Stimulated activated CD4-positive, alpha-beta T cell treated with anti-CD3 and anti-CD28 coated beads, Interleukin-12 subunit alpha, Interleukin-12 subunit beta, amount 100 ng/mL, for 24 hours (primary cell): ENCODE measurements at regions not wholly inside any gene's neighbourhood (a gene's known extent, or its start where the extent isn't known, plus 50 kb on each side); places are given as distances from the start of the nearest gene placed in this dataset.

Experiments used
- DNase-seq, 2 experiments: peaks; one replicate each; pipeline ENCODE4 v3.0.0-alpha.2; 2020; ENCODE audit warnings: low read depth in 2 of 2

DNA sequence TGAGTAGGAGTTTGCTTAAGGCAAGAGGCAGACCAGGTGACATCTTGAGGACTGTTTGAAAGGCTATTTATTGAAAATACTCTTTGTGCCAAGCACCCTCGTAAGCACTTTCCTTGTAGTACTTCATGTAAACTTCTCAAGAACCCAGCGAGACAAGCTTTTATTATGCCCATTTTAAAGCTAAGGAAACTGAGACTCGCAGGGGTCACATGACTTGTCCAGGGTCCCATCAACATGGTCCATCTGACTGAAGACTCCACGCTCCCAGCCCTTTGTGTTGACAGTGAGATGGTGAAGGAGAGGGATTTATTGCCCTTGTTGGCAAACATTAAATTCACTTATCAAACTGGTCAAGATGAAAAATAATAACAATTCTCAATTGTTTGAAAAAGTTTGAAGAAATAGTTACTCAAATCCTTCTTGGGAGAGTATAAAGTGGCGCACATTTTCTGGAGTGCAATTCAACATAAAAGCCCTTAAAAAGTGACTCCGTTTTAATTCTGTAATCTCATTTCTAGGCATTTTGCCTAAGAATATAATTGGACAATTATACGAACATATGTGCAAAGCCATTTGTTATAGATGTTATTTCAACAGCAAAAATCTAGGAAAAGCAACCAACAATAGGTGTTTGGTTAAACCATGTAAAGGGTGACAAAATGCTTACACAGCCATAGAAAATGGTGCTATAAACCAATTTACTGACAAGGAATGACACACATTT lies 270.5 kb upstream of the NCKAP5 start:
- no peak for DNase-seq

DNA sequence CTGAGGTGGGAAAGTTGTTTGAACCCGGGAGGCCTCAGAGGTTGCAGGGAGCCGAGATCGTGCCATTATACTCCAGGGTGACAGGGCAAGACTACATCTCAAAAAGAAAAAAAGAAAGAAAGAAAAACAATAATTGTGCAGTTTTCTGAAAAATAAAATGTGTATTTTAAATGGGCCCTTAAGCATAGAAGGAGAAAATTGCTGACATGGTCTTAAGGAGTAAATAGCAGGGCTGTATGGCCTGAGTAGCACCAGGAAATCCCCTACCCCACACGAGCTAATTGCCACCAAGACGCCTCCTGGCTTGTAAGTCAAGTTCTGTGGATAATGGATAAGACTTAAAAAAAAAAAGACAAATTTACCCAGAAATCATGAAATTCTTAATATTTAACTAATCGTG lies 271.4 kb upstream of the NCKAP5 start:
- DNase-seq, result no peak

DNA sequence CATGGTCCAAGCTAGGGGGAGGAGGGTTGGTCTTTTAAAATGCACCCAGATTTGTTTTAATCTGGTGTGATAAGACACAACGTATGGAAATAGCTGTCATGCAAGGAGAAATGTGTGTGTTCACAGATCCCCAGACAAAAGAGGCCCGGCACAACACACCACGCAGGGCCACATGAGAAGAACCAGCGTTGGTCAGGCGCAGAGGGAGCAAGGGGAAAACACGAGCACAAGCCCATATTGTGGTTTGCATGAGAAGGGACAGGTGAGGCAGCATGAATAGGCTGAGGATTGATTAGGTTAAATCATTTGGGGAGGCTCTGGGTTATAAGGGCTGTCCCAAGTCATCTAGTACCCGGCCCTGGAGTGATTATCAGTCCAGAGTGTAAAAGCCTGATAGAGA lies 272.5 kb upstream of the NCKAP5 start:
- no peak for DNase-seq

DNA sequence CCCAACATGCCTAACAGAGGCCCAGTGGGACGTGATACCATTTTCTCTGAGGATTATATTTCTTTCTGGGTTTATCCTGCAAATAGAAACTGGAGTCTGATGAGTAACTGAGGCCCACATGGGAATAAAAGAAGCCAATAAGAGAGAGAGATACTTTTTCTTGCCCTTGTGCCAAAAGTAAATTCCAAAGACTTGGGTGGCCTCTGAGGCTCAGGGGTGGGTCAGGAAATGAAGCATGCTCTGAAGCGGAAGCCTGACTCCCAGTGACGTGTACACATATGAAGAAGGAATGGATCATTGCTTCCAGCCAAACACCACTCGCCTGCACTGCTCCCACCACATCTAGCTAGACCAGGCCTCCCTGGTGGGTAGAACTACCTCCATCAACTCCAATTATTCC lies 273.6 kb upstream of the NCKAP5 start:
- DNase-seq, result no peak

DNA sequence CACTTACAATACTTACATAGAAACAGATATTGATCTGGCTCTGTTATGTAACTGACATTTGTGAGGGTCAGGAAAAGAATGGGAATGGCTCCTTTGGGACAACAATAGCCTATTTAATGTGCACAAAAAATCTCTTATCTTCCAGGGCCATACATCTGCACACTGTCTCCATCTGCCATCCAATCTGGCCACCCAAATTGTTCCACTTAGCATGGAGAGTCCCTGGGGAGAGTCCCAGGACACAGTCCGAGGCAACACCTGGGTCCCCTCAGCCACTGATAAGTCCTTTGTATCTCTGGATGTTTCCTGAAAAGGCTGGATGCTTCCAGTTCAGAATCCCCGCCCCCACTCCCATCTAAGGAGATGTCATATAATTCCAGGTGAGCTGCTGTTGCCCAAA lies 274.2 kb upstream of the NCKAP5 start:
- DNase-seq, result no peak

DNA sequence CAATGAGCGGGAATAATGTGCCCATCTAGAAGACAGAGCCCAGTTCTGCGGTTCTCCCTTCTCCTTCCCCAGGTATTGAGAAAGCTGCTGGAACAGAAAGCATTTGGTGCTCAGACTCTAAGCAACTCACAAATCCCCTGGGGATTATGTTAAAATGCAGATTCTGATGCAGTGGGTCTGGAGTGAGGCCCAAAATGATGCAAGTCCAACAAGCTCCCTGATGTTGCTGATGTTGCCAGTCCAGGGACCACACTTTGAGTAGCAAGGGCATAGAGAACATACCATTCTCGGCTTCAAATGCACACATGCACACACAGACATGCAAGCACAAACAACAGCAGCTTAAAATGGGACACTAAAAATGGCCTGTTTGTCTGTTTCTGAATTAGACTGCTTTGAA lies 274.8 kb upstream of the NCKAP5 start:
- DNase-seq, result no peak

DNA sequence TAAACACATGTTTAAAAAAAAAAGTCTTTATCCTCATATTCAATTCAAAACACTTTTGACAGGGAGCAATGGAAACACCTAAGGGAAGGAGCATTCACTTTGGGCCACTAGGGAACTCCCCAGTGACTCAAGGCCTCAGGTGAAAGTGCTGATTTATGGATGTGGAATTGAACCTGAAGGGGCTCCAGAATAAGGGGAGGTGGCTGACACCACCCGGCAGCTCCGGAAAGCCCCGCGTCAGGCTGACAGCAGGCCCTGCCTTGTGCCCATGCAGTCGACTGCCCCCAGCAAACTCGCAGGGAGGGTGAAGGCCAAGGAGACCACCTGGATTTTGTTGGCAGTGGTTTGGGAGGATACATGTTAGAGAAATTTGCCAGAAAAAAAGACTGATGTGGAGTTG lies 275.3 kb upstream of the NCKAP5 start:
- no peak for DNase-seq

DNA sequence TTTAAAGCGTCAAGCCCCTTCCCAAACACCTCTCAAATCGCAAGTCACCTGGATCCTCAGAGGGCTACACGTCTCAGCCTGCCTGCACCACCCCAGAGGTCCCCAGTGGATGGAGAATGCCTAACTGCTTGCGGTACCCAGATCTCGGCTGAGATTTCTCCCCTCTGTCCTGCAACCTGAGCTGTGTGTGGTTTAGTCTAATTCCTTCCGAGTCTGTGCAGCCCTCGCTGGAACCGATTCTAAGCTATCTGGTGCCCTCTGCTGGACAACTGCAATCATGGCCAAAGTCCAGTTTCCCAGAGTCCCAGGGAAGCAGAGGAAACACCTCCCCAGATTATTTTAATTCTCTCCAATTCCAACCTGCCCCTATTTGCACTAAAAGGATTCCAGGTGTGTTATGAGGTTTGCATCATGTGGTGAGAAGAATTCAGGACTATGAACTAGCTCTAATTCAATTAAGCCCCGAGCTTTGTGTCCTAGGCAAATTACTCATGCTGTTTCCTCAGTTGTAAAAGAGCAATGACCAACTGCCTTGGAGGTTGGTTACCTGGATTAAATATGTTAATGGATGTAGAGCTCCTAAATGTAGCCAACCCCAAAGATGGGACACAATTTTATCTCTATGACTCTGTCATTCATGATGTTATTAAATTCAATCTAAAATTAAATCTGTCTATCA lies 276.1 kb upstream of the NCKAP5 start:
- DNase-seq, result peak; percentile 12 to 49

DNA sequence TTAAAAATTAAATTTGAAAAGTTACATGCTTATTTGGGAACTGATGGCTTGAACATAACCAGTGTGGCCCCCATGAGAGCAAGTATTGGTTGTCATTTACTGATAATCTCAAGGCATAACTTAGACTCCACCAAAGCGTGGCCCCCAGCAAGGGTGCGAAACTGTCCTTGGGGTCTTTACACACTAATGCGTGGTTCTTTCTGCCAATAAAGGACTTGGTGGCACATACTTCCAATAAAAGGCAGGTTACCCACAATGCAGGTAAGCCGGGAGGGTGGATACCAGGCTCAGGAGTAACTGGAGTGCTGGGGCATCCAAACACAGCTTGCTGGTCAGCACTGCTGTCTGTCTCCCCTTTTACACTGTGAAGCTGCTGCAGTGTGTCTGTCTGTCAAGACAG lies 278.2 kb upstream of the NCKAP5 start:
- no peak for DNase-seq

DNA sequence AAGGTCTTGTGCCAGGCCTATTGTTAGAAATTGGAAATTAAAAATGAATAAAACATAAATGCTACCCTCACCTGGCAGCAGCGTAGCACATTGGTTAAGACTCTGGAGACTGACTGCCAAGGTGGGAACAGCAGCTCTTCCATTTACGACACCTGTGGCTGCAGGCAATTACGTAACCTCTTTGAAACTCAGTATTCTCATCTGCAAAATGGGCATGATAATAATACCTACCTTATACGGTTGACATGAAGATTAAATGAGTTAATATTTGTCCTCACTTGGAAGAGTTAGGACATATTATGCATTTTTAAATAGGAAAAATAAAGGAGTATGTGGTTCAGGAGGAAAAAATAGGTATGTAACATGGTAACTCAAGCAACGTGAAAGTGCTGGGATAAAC lies 279.3 kb upstream of the NCKAP5 start:
- no peak for DNase-seq

DNA sequence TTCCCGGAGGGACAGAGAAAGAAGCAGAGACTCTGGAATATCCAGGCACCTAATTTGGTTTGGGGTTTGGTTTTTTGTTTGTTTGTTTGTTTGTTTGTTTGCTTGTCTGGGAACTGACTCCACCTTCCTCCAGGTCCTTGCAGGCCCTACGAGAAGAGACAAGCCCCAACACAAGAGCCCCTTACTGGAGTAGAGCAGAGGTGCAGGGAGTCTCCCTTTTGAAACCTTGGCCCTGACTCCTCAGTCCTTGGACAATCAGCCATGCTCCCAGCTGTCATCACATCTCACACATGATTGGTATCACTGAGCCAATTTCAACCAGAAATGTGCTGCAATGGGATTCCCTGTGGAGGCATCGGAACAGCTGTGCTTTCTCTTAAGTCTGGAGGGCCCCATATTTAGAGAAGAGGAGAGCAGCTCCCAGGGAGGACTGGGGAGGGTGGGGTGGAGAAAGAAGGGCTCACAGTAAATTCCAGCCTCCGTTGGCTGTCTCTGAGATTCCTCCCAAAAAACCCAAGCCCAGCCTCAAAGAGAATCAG lies 279.9 kb upstream of the NCKAP5 start:
- DNase-seq, result no peak

DNA sequence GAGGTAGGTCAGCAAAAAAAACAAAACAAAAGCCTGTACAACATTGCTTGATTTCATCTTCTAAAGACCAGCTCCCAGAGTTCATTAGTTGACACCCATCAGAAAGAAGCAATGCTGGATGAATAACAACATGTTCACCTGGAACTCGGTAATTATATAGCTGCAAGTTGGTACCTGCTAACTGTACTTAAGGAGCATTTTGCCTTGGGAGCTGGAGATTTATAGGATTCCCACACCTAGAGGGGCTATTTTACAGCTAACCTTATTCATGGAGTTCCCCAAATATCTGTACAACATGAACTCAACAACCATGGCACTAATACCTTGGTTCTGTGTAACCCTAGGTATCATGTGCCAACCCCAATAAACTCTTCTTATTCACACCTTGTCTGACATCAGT lies 281.1 kb upstream of the NCKAP5 start:
- no peak for DNase-seq

DNA sequence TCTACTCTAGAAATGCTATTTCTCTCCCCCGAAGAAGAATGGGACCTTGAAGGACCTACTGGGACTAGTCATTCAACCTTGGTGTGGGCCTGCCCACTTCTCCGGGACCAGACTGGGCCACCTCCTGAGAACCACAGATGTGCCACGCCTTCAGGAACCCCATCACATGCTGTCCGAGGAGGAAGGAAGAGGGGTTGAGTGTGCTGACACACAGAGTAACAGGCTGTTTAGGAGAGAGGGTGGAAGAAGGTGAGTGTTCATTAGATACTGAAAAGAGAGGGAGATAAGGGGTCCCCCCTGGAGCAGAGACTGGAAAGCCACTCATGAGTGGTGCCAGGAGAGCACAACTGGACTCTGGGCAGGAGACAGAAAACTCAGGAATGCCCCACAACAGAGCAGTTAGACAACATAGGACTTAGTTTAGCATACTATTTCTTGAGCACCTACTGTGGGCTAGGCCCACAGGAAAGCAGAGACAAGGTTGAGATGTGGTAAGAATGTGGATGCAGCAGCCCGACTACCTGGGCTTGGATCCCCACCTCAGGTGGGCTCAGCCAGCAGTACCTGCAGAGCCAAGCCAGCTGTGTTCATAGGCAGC lies 286.4 kb upstream of the NCKAP5 start:
- DNase-seq, result no peak

DNA sequence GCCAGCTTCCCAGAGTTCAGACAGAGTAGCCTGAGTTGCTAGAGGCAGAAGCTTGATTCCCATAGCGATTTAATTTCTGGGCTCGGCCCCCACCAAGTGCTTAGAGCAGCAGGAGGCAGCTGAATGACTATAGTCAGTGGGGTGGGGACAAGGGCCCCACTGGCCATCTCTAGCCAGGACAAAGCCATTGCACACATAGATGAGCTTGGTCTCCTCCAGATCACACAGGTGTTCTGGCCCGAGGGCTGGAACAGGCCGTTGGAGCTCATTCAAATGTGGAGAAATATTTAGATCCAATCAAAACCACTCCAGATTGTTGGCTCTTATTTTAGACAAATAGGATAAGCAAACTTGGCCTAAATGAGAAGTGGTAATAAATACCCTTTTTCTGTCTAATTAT lies 287.3 kb upstream of the NCKAP5 start:
- no peak for DNase-seq

DNA sequence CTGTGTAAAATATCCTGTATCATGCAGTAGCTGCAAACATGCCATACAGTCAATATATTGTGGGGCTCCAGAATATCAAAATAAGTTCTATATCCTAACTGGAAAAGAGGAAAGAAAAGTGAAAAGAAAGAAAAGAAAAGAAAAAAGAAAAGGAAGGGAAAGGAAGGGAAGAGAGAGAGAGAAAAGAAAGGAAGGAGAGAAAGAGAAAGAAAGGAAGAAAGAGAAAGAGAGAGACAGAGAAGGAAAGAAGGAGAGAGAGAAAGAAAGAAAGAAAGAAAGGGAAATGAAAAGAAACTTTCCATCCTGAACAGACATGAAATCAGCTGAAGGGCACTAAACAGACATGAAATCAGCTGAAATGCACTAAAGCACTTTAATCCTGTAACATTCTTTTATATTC lies 288.4 kb upstream of the NCKAP5 start:
- no peak for DNase-seq

DNA sequence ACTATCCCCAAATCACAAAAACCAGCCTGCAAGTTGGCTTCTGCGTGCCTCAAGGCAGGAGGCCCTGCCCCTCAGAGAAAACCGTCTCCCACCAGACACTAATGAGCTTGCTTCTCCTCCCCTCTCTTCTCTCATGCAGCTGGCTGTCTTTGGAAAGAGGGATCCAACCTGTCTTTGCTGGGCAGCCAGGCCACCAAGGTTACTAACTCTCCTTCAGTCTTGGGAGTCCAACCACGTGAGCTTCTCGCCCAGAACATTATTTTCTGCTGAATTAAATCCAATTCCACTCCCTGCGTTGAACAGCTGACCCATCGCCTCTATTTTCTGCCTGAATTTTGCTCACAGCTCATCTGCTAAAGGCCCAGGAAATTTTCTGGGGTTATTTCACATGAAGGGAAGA lies 291.3 kb upstream of the NCKAP5 start:
- DNase-seq, result no peak

DNA sequence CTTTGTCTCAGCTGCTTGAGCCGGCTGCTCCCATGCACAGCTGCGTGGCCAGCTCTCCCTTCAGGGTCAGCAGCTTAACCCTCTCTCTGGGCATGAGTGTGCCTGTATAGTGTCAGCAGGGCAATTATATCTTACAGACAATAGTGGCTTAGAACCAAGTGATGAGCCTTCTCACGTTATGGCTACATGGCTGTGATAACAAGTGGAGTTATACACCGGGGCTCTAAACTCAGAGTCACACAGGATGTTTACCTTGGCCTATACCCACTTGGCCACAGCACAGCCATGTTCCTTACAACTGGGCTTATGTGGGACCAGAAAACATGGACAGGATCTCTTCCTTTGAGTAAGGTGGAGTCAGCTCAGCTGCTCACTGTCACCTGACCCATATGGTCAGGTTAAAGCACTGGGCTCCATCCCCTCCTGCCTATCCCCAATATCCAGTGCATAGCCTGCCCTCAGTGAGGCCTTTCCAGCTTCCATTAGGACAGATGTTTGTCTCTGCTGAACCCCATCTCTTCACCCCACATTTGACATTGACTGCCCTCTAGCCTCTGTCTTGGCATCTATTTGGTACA lies 294.2 kb upstream of the NCKAP5 start:
- DNase-seq, result no peak

DNA sequence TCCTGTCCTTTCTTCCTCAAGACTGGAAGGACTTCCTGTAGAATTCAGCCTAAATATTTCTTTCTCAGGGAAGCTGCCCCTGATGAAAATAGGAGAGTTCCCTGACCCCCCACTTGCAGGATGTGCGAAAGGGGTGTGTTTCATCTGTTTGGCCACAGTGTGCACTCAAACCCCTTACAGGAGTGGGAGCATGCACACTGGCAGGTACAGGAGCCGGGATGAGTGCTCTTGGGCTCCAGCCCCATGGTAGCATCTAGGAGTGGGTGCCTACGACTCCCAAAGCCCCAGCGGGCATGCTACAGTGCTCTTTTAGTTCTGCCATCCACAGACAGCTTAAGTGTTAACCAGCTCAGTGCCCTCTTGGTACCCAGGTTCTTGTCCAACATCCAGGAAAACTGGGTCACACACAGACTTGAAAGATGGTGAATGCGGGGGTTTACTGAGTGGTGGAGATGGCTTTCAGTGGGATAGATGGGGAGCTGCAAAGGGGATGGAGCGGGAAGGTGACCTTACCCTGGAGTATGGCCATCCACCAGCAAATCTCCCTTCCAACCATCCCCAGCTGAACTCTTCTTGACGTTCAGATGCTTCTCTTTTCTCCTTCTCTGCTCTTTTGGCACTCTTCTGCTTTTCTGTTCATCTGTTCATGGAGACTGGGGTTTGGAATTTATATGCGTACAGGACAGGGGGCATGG lies 295.0 kb upstream of the NCKAP5 start:
- no peak for DNase-seq

DNA sequence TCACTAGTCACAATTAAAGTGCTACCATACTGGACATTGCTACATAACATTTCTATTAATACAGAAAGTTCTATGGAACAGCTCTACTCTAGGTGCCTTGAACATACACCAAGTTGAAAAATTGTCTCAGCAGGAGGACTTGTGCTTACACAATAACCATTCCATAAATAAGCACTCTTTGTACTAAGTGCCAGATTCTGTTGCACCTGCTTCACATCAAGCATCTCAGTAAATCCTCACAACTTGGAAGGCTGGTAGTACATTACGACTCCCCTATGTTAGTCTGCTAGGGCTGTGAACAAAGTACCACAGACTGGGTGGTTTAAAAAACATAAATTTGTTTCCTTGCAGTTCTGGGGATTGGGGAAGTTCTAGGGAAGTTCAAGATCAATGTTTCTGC lies 296.9 kb upstream of the NCKAP5 start:
- DNase-seq, result no peak

DNA sequence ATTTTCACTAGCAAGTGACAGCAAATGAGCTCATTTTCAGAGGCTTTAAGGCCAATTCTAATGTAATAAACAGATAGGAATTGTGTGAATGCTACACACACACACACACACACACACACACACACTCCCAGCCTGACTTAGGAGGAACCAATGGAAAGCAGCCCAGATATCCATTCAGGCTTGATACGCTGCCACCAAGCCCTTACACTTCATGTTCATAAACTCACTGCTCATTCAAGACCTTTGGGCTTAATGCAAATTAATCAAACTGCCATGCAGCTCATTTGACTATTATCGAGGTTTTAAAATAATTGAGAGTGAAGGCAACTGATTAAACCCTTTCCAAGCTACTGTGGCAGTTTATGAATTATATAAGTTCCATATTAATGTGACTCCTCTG lies 298.9 kb upstream of the NCKAP5 start:
- DNase-seq, result no peak

DNA sequence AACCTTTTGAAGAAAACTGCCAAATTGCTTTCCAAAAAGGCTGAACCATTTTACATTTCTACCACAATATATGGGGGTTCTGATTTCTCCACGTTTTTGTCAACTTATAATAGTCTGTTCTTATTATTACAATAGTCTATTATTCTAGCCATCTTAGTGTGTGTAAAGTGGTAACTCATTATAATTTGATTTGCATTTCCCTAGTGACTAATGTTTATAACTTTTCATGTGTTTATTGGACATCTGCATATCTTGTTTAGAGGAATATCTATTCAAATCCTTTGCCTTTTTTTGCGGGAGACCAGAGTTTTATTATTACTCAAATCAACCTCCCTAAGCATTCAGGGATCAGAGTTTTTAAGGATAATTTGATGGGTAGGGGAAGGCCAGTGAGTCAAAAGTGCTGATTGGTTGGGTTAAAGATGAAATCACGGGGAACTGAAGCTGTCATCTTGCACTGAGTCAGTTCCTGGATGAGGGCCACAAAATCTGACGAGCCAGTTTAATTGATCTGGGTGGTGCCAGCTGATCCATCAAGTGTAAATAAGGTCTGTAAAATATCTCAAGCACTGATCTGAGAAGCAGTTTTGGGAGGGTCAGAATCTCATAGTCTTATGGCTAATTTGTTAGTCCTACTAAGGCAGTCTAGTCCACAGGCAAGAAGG lies 303.4 kb upstream of the NCKAP5 start:
- no peak for DNase-seq

DNA sequence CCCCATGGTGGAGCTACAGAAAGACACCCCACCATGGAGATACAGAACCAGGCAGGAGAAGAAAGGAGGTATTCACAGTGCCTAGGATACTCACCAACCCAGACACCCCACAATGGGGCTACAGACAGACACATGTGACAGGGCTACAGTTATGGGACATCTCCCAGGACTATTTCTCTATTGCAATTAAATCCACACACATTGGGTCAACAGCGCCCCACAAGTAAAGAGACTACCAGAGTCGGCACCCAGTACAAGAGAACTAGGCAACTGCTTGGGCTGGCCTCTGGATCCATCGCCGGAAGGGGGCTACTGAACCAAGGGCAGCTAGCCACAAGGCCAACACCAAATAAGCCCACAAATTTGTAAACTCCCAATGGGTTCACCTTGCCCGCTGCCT lies 310.1 kb upstream of the NCKAP5 start:
- DNase-seq, result no peak
